SK-N-MC (cell line): ENCODE measurements at regions not wholly inside any gene's neighbourhood (a gene's known extent, or its start where the extent isn't known, plus 50 kb on each side); places are given as distances from the start of the nearest gene placed in this dataset.
"Not testable (repeated sequence)": the region's sequence is repeated elsewhere in the genome, so short reads cannot be mapped to it uniquely, and the experiment has no call there.

Source experiments
- EZH2 ChIP-seq: fragments of 200-600 bp; sonication (generic); IDR thresholded peaks from one replicate; pipeline ENCODE4 v1.6.1; 2017; ENCODE audit warnings: antibody characterized with exemption
- FOXP2 ChIP-seq: optimal IDR thresholded peaks from 2 replicates; pipeline ENCODE3; 2011; ENCODE audit warnings: mild to moderate bottlenecking, moderate library complexity; ENCODE audit not compliant: insufficient read depth; ENCODE audit errors: extremely low read length, control extremely low read depth
- POLR2AphosphoS5 ChIP-seq: IDR thresholded peaks from 2 replicates; pipeline ENCODE4 v1.6.1; 2012; ENCODE audit warnings: mild to moderate bottlenecking, low read depth, low read length, borderline replicate concordance

DNA sequence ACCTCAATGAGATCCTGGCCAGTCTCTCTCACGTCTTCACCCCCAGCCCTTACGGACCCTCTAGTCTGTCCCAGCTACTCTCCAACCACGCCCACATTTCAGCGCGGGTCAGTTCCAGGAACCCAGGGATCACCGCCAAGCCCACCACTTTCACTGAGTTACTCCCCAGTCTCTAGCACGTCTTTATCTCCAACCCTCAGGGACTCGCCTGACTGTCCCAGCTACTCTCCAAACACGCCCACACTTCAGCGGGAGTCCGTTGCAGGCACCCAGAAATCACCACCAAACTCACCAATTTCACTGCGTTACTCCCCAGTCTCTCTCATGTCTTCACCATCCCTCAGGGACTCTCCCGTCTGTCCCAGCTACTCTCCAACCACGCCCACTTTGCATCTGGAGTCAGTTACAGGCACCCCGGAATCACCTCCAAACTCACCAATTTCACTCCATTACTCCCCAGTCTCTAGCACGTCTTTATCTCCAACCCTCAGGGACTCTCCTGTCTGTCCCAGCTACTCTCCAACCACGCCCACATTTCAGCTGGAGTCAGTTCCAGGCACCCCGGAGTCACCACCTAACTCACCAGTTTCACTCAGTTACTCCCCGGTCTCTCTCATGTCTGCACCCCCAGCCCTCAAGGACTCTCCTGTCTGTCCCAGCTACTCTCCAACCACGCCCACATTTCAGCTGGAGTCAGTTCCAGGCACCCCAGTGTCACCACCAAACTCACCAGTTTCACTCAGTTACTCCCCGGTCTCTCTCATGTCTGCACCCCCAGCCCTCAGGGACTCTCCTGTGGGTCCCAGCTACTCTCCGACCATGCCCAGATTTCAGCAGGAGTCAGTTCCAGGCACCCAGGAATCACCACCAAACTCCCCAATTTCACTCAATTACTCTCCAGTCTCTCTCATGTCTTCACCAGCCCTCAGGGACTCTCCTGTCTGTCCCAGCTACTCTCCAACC is 336.8 kb downstream of the CWH43 start:
- not testable (repeated sequence) for TF ChIP-seq EZH2, POLR2AphosphoS5, FOXP2
